RWPE1 (cell line): ENCODE measurements at regions not wholly inside any gene's neighbourhood (a gene's known extent, or its start where the extent isn't known, plus 50 kb on each side); places are given as distances from the start of the nearest gene placed in this dataset.

ENCODE experiments used
- CTCF ChIA-PET: fragments of 350-600 bp; sonication (Branson Sonifier 250); formaldehyde crosslinking; extraction: SDS; loops from one replicate; lab custom pipeline; 2021; lab: Yijun Ruan, JAX
- POLR2A ChIA-PET: fragments of 400-600 bp; formaldehyde crosslinking; extraction: SDS; loops from one replicate; lab custom pipeline; 2020; ENCODE audit warnings: antibody characterized with exemption; ENCODE audit not compliant: low non-redundant PET; lab: Yijun Ruan, JAX
- DNase-seq: peaks from one replicate; pipeline ENCODE4 v3.0.0; 2012; ENCODE audit warnings: low spot score
- H3K27ac ChIP-seq: fragments of 450-650 bp; 2 replicates; pipeline ENCODE4 v1.5.1; 2017
- CTCF ChIP-seq: fragments of 450-650 bp; conservative IDR thresholded peaks from 2 replicates; pipeline ENCODE4 v1.5.1; 2017; ENCODE audit warnings: low read depth, mild to moderate bottlenecking

- no peak overlapping the region for H3K27ac ChIP-seq
- POLR2A ChIA-PET, result no interaction called here
- no peak for TF ChIP-seq CTCF
- DNase-seq, result no peak
- CTCF ChIA-PET, result no interaction called here
Observed at GRCh38 chr11:26909515-26909914, 84.4 kb upstream of the FIBIN start.

GRCh38 chr11:26909991-26910591, 83.8 kb upstream of the FIBIN start:
- ChIA-PET POLR2A (no interaction called here), CTCF (no interaction called here)
- no peak overlapping the region for H3K27ac ChIP-seq
- no peak for DNase-seq
- no peak for TF ChIP-seq CTCF

- TF ChIP-seq CTCF, result no peak
- CTCF ChIA-PET, result no interaction called here
- POLR2A ChIA-PET, result no interaction called here
- H3K27ac ChIP-seq, result no peak overlapping the region
- DNase-seq, result no peak
Observed at GRCh38 chr11:26914968-26915367, 78.9 kb upstream of the FIBIN start.

- ChIA-PET CTCF (no interaction called here), POLR2A (no interaction called here)
- TF ChIP-seq CTCF, result no peak
- no peak for DNase-seq
- no peak overlapping the region for H3K27ac ChIP-seq
Observed at GRCh38 chr11:26916805-26917204, 77.1 kb upstream of the FIBIN start.

- no peak for TF ChIP-seq CTCF
- DNase-seq, result no peak
- no peak overlapping the region for H3K27ac ChIP-seq
- ChIA-PET POLR2A (no interaction called here), CTCF (no interaction called here)
Observed at GRCh38 chr11:26928582-26928981, 65.3 kb upstream of the FIBIN start.

- H3K27ac ChIP-seq, result no peak overlapping the region
- CTCF ChIA-PET, result no interaction called here
- DNase-seq, result no peak
- POLR2A ChIA-PET, result no interaction called here
- no peak for TF ChIP-seq CTCF
Observed at GRCh38 chr11:26929806-26930517, 64.0 kb upstream of the FIBIN start.
